ENCODE measurements at regions not wholly inside any gene's neighbourhood (a gene's known extent, or its start where the extent isn't known, plus 50 kb on each side); places are given as distances from the start of the nearest gene placed in this dataset.

GRCh38 chr7:114153700-114154099 is 234.9 kb upstream of the PPP1R3A start:
- TF ChIP-seq EP300 (IDR thresholded peaks at IDR 0.05): no peak
- no peak for TF ChIP-seq CTCF (IDR thresholded peaks at IDR 0.05)
- no peak for TF ChIP-seq POLR2A (IDR thresholded peaks at IDR 0.05)
- Histone ChIP-seq H3K4me3 (no peak overlapping the region), H3K36me3 (no peaks in the 10 kb centered on the region), H3K27ac (no peak overlapping the region), H3K4me1 (no peaks in the 10 kb centered on the region), H3K9me3 (no peaks in the 10 kb centered on the region), H3K27me3 (no peaks in the 10 kb centered on the region)
- DNase-seq (ENCODE audit: low spot score in 2 of 2): no peak

GRCh38 chr7:114152314-114152938 is 233.6 kb upstream of the PPP1R3A start:
- Histone ChIP-seq H3K36me3 (no peaks in the 10 kb centered on the region), H3K9me3 (no peaks in the 10 kb centered on the region), H3K27ac (no peak overlapping the region), H3K4me3 (no peak overlapping the region), H3K27me3 (no peaks in the 10 kb centered on the region), H3K4me1 (no peaks in the 10 kb centered on the region)
- TF ChIP-seq EP300 (IDR thresholded peaks at IDR 0.05): no peak
- TF ChIP-seq CTCF (IDR thresholded peaks at IDR 0.05): no peak
- no peak for TF ChIP-seq POLR2A (IDR thresholded peaks at IDR 0.05)
- WGBS, 2 donors: 64 to 67% methylated on average over 5 of the region's 5 CpGs
- no peak for DNase-seq (ENCODE audit: low spot score in 2 of 2)

- no peak for DNase-seq (ENCODE audit: low spot score in 2 of 2)
- Histone ChIP-seq H3K4me3 (no peak overlapping the region), H3K9me3 (no peaks in the 10 kb centered on the region), H3K27ac (no peak overlapping the region), H3K36me3 (no peaks in the 10 kb centered on the region), H3K27me3 (no peaks in the 10 kb centered on the region), H3K4me1 (no peaks in the 10 kb centered on the region)
- 82 to 83% methylated on average over 3 of the region's 3 CpGs for WGBS, 2 donors
- TF ChIP-seq EP300 (IDR thresholded peaks at IDR 0.05): no peak
- TF ChIP-seq POLR2A (IDR thresholded peaks at IDR 0.05): no peak
- TF ChIP-seq CTCF (IDR thresholded peaks at IDR 0.05): no peak
Observed at GRCh38 chr7:114151777-114152176, 233.0 kb upstream of the PPP1R3A start.

- Histone ChIP-seq H3K4me3 (no peak overlapping the region), H3K27ac (no peak overlapping the region), H3K4me1 (no peaks in the 10 kb centered on the region), H3K36me3 (no peaks in the 10 kb centered on the region), H3K27me3 (no peaks in the 10 kb centered on the region), H3K9me3 (no peaks in the 10 kb centered on the region)
- no peak for DNase-seq (ENCODE audit: low spot score in 2 of 2)
- 89 to 95% methylated on average over 1 of the region's 1 CpG for WGBS, 2 donors
- TF ChIP-seq CTCF (IDR thresholded peaks at IDR 0.05) (no peak), POLR2A (IDR thresholded peaks at IDR 0.05) (no peak), EP300 (IDR thresholded peaks at IDR 0.05) (no peak)
Observed at GRCh38 chr7:114150689-114151088, 231.9 kb upstream of the PPP1R3A start.

- no peak for DNase-seq (ENCODE audit: low spot score in 2 of 2)
- no peaks in the 10 kb centered on the region for H3K9me3 ChIP-seq
- H3K4me1 ChIP-seq: no peaks in the 10 kb centered on the region
- no peaks in the 10 kb centered on the region for H3K27me3 ChIP-seq
- no peak for TF ChIP-seq EP300 (IDR thresholded peaks at IDR 0.05)
- no peak overlapping the region for H3K27ac ChIP-seq
- no peak overlapping the region for H3K4me3 ChIP-seq
- no peaks in the 10 kb centered on the region for H3K36me3 ChIP-seq
- WGBS, 2 donors: 82 to 85% methylated on average over 3 of the region's 3 CpGs
Observed at GRCh38 chr7:114148779-114149178, 230.0 kb upstream of the PPP1R3A start.

GRCh38 chr7:114141415-114141814 is 222.6 kb upstream of the PPP1R3A start:
- TF ChIP-seq CTCF (IDR thresholded peaks at IDR 0.05): no peak
- TF ChIP-seq POLR2A (IDR thresholded peaks at IDR 0.05): no peak
- TF ChIP-seq EP300 (IDR thresholded peaks at IDR 0.05): no peak
- Histone ChIP-seq H3K4me3 (no peak overlapping the region), H3K27me3 (no peaks in the 10 kb centered on the region), H3K36me3 (no peaks in the 10 kb centered on the region), H3K27ac (no peak overlapping the region), H3K4me1 (no peaks in the 10 kb centered on the region), H3K9me3 (no peaks in the 10 kb centered on the region)
- 72 to 84% methylated on average over 3 of the region's 3 CpGs for WGBS, 2 donors
- DNase-seq (ENCODE audit: low spot score in 2 of 2): no peak
